ENCODE measurements at regions not wholly inside any gene's neighbourhood (a gene's known extent, or its start where the extent isn't known, plus 50 kb on each side); places are given as distances from the start of the nearest gene placed in this dataset.
"Not testable (repeated sequence)": the region's sequence is repeated elsewhere in the genome, so short reads cannot be mapped to it uniquely, and the experiment has no call there.

DNA sequence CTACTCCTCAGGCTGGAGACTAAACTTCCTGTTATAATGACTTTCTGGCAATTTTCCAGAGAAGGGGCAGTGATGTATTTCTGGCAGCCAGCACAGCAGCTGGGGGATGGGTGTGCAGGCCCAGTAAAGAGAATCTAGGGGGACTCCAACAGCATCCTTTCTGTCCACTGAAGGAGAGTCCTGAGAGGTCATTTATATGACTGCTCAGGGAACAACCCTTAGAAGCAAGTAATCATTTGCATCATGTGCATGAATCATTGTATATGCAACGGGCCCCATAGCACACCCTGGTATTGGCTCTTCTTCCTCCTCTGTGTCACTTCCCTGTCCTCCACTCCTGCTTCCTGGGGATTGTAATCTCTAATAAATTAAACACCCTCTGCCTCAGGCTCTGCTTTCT, 493.8 kb downstream of the RPS29 start:
- no peak for DNase-seq

- no peak for DNase-seq
Observed at GRCh38 chr14:49089107-49089506, 497.1 kb downstream of the RPS29 start.

DNA sequence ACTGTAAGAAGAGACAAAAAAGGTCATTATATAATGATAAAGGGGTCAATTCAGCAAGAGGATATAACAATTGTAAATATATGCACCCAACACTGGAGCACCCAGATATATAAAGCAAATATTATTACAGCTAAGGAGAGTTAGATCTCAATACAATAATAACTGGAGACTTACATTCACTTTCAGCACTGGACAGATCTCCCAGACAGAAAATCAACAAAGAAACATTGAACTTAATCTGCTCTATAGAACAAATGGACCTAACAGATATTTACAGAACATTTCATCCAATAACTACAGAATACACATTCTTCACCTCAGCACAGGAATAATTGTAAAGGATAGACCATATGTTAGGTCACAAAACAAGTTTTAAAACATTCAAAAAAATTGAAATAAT, 512.9 kb downstream of the RPS29 start:
- not testable (repeated sequence) for DNase-seq

- no peak for DNase-seq
Observed at GRCh38 chr14:49058511-49058910, 527.7 kb downstream of the RPS29 start.

GRCh38 chr14:49057838-49058510, 528.2 kb downstream of the RPS29 start:
- DNase-seq = no peak

DNA sequence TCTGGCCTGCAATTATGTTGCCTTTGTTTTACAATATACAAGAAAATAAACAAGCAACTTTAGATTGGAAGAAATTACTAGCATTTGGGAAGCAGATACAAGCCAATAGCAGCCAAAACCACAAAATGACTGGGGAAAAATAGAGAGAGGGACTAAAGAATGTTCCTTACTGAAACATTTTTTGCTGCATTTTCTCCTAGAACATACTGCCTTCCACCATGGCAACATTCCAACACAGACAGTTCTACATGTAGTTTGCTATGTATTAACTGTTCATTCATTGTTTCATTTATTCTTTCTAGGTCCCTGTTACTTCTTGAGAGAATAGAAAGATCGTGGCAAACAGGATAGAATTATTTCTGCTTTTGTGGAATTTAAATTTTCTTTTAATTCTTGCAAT, 530.2 kb downstream of the RPS29 start:
- DNase-seq = no peak

DNA sequence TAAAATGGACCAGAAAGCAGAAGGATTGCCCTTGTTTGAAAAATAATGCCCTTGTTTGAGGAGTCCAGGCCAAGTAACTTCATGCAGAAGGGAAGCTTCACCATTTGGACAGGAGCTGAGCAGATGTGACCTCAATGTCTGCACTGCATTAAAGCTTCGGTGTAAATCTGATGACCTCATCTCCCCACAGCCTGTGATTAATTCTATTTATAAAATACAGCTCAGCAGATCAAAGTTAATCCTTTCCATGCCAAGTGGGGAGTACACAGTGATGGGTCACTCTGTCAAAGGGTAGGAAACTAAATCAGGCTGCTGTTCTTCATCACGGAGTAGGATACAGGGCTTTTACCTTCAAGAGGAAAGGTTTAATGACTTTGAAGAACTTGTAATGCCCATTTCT, 533.7 kb downstream of the RPS29 start:
- no peak for DNase-seq

DNA sequence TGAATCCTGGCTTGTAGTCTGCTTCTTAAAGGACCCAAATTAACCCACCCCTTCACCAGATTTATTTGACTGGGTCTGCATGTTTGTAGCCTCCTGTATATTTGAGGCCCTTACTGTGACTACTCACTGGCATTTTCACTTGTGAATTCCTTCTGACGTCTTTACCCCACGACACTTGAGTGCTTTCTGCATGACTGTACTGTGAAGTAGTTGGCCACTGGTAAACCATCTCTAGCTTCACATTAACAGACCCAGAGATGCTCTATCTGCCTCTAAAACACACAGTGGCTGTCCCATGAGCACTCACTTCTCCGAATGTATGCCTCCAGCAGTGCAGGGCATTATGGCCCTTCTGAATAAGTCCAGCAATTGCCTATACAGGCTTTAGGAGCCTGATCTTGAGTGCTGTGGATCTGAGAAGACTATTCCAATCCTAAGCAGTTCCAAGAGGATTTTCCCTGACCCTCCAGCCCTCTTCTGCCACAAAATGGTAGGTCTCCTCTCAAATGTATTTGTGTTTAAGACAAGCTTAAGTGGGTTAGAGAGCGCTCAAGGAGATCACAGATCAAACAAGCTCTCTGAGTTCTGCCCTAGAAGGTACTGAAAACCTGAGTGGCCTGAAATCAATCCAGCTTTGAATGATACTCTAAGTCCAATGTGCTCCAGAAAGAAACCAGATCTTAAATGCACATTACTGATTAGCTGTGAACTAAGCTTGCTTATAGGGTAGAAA, 534.7 kb downstream of the RPS29 start:
- no peak for DNase-seq

DNA sequence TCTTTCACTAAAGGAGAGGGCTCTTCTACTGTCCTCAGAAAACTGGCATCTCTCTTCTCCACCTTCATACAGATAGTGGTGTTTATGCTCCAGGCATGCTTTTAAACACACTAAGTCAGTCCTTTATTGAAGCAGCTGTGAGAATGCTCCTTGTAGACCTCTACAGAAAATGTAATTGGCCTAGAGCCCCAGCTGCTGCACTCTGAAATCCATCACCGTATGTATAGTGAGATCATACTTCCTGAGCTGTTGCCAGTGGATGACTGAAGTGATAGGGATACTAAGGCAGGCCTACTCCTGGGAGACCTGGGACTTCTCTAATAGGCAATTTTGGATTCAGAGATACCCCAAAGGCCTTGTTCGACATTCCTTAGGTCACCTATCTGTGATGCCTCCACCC, 535.4 kb downstream of the RPS29 start:
- no peak for DNase-seq

- no peak for DNase-seq
Observed at GRCh38 chr14:49049711-49050110, 536.5 kb downstream of the RPS29 start.

DNA sequence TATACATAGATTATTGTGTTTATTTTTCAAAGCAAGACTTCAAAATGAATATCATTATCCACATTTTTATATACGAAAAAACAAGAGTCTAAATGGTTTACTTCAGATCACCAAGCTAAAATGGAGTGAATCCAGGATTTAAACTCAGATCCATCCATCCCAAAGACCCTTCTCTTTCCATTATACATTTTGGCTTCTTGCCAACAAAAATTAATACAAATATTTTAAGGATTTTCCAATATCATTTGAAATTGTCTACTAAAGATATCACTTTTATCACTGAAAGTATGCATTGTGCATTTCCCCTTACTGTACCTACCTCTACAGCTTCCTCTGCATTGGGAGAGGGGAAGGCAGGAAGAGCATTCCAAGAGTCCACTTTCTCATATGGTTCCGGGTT, 541.2 kb downstream of the RPS29 start:
- DNase-seq = no peak

- DNase-seq = no peak
Observed at GRCh38 chr14:49036984-49037516, 549.1 kb downstream of the RPS29 start.

DNA sequence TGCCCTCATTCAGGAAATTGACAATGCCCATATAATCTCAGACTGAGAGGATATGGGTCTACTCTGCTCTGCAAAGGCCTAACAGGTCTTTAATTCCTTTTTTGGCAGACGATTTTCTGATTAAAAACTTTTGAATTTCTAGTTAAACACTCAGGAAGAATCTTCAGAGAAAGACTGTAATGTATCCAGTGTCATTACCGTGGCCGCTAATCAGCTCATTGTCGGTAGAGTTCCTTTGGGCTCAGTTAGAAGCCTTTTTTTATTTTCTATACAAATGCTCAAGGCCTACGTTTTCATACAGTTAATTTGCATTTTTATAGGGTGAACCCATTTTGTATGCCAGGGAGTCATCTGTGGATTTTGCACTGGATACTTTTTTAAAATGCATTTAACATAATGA, 549.9 kb downstream of the RPS29 start:
- no peak for DNase-seq

DNA sequence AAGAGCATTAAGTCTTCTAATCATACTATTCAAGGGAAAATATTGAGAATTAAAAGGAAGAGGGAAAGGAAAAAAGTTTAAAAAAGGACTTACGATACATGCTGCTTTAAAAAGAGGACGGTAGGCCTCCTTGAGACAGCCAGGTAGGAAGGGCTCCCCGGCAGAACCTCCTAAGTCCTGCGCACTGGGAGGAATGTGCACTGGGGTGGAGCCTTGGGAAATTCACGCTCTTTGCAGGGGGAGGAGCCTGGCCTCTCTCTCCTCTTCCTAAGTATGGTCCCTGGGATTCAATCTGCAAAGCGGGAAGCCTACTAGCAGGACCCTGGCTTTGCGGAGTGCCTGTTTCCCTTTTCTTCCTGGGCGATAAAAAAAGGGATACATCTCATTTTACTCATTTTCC, 553.0 kb downstream of the RPS29 start:
- no peak for DNase-seq

DNA sequence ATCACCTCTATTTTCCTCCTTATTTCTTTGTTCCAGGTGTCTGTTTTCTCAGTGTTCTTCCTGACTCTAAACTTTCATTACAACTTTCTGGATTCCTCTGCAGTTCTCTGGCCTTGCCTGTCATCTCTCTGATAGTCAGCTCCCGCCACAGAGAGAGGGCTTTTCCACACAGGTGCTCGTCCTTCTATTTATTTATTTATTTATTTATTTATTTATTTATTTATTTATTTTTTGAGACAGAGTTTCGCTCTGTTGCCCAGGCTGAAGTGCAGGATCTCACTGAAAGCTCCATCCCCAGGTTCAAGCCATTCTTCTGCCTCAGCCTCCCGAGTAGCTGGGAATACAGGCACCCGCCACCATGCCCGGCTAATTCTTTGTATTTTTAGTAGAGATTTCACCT, 554.5 kb downstream of the RPS29 start:
- not testable (repeated sequence) for DNase-seq

GRCh38 chr14:49019467-49020115, 566.6 kb downstream of the RPS29 start:
- DNase-seq = peak in 1 of 2 donors; percentile 27

DNA sequence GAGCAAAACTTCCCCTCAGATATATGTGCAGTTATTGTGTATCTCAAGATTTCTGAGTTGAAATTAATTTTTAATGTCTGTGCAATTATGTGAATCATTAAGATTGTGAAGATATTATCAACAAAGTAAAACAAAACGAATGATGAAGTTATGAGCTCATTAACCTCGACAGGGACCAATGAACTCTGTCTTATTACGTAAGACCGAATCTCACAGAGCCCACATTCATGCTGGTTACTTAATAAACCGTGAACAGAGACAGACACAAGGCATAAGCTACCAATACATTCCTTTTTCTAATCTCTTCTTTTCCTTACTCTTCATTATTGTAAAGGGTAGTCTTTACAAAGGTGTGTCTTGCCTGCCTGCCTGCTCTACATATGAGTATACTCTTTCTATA, 568.7 kb downstream of the RPS29 start:
- no peak for DNase-seq

GRCh38 chr14:49016381-49016780, 569.8 kb downstream of the RPS29 start:
- no peak for DNase-seq

GRCh38 chr14:49014476-49014875, 571.7 kb downstream of the RPS29 start:
- DNase-seq = no peak

DNA sequence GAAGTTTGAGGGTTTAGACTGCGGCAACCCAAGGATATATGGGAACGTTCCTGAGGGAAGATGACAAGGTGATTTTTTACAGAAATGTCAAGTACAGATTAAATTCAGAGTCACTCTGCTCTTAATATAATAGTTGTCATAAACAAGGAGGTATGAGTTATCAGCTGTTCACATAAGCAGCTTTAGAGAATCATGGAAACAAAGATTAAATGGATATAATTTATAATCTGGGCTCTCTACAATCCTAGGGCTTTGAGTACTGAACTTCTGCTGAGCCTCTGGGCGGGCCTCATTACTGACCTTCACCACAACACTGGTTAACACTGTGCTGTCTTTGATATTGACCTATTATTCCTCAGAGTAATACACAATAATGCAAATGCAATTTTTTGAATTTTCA, 577.8 kb downstream of the RPS29 start:
- DNase-seq = no peak

DNA sequence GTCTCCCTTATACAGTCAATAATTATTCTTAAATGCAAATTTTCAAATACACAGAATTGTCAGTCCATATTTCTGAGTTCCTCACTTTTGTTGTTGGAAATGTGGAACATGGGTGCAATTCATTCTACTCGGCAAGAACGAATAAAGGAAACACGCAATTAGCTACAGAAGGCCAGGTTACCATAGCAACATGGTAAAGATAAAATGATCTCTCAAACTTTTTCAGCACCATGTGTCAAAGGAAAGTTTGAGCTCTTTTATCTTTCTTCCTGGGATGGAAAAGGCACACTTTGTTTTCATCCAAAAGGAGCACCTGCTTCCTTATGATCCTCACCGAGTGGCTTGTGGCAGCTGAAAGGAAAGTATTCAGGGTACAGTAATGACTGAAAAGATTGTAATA, 595.0 kb downstream of the RPS29 start:
- DNase-seq = no peak

DNA sequence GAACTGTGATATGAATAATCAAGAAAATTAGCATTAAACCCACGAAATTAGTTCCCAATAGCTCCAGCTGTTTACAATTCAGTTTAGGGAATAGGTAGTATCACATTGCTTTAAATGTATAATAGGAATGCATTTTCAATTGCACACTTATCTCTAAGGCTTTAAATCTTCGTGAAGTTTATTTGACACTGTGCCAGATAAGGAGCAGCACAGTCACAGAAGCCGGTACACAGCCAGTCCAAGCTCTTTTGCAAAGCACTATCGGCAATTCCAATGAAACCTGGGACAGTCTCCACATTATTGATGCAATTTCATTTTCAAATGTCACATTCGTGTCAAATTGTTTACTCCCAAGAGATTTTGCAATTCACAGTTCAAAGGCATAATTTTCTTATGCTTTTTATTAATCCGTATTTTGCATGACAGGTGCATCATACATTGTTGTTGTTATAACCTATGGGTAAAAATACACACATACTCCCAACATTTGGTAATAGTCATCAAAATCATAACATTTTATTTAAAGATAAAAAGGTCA, 602.8 kb downstream of the RPS29 start:
- DNase-seq = no peak

- DNase-seq = no peak
Observed at GRCh38 chr14:48974994-48975393, 611.2 kb downstream of the RPS29 start.

DNA sequence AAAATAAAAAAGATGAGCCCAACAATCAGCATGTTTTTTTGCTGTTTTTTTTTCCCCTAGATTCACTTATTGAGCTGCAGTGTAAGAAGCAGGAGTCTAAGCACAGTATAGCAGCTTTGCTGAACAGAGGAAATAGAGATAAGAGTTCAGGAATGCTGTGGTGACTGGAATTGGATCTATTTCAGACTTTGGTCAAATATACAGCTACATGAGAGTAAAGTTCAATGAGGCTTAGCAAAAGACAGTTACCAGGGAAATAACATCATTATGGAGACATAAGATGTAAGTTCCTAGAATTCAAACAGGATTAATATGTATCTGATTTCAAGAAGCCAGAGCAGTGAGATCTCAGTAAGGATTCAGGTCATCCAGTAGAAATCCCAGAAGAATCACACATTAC, 613.0 kb downstream of the RPS29 start:
- no peak for DNase-seq

Data from CD4-positive, alpha-beta T cell treated with Interleukin-1 beta for 1 hour (primary cell).